HepG2 (cell line): ENCODE measurements at regions not wholly inside any gene's neighbourhood (a gene's known extent, or its start where the extent isn't known, plus 50 kb on each side); places are given as distances from the start of the nearest gene placed in this dataset.
A peak's percentile ranks its signal among the peaks of the same experiment; 100 is the strongest.

Source experiments
- CTCF ChIP-seq: sonication (generic); formaldehyde crosslinking; IDR thresholded peaks from 2 replicates; pipeline ENCODE4 v1.5.0; 2020; ENCODE audit warnings: mild to moderate bottlenecking, missing genetic modification reagents, moderate library complexity
- DBP ChIP-seq: sonication (generic); formaldehyde crosslinking; IDR thresholded peaks from 2 replicates; pipeline ENCODE4 v1.4.0; 2020; ENCODE audit warnings: missing genetic modification reagents; ENCODE audit errors: not compliant biosample characterization
- FOXP4 ChIP-seq: sonication (generic); formaldehyde crosslinking; IDR thresholded peaks from 2 replicates; pipeline ENCODE4 v1.4.0; 2020; ENCODE audit warnings: missing genetic modification reagents
- IRF9 ChIP-seq: sonication (generic); formaldehyde crosslinking; IDR thresholded peaks from 2 replicates; pipeline ENCODE4 v1.8.0; 2022; ENCODE audit warnings: missing genetic modification reagents, mild to moderate bottlenecking, borderline replicate concordance
- MTF2 ChIP-seq: sonication (generic); formaldehyde crosslinking; IDR thresholded peaks from 2 replicates; pipeline ENCODE4 v1.5.0; 2020; ENCODE audit warnings: missing genetic modification reagents, borderline replicate concordance
- SRSF4 ChIP-seq: fragments of 200-400 bp; formaldehyde crosslinking; IDR thresholded peaks from one replicate; pipeline ENCODE4 v1.6.1; 2018; ENCODE audit warnings: mild to moderate bottlenecking, low read depth, low read length, moderate library complexity; ENCODE audit not compliant: poor library complexity, severe bottlenecking
- TBX2 ChIP-seq: sonication (generic); formaldehyde crosslinking; IDR thresholded peaks from 2 replicates; pipeline ENCODE4 v1.5.0; 2020; ENCODE audit warnings: missing genetic modification reagents, mild to moderate bottlenecking, borderline replicate concordance
- ZBTB4 ChIP-seq: sonication (generic); formaldehyde crosslinking; IDR thresholded peaks from 2 replicates; pipeline ENCODE4 v1.4.0; 2020; ENCODE audit warnings: missing genetic modification reagents, mild to moderate bottlenecking, borderline replicate concordance
- ZKSCAN1 ChIP-seq: fragments of 150-350 bp; IDR thresholded peaks from 2 replicates; pipeline ENCODE4 v1.6.1; 2014; ENCODE audit warnings: low read length
- ZNF318 ChIP-seq: sonication (generic); formaldehyde crosslinking; IDR thresholded peaks from 2 replicates; pipeline ENCODE4 v1.4.0; 2020; ENCODE audit warnings: mild to moderate bottlenecking, missing genetic modification reagents

GRCh38 chr15:100759698-100760356, 119.8 kb upstream of the ALDH1A3 start (continued):
- TF ChIP-seq ZBTB4 (CRISPR knock-in tag) = no peak
- TF ChIP-seq ZKSCAN1 = no peak
- no peak for TF ChIP-seq CTCF (CRISPR knock-in tag)
- TF ChIP-seq ZNF318 (CRISPR knock-in tag) = no peak
- TF ChIP-seq DBP (CRISPR knock-in tag) = no peak
- no peak for TF ChIP-seq SRSF4
- TF ChIP-seq IRF9 (CRISPR knock-in tag) = no peak
- TF ChIP-seq FOXP4 (CRISPR knock-in tag) = 0 out of 2 replicates have a peak, but pooled peaks have one; percentile 17
- no peak for TF ChIP-seq MTF2 (CRISPR knock-in tag)
- TF ChIP-seq TBX2 (CRISPR knock-in tag) = no peak
